GM12875 (cell line): ENCODE measurements at regions not wholly inside any gene's neighbourhood (a gene's known extent, or its start where the extent isn't known, plus 50 kb on each side); places are given as distances from the start of the nearest gene placed in this dataset.
"Not testable (repeated sequence)": the region's sequence is repeated elsewhere in the genome, so short reads cannot be mapped to it uniquely, and the experiment has no call there.

Experiments
- H3K4me3 ChIP-seq: one replicate; pipeline ENCODE4 v1.5.1; 2011; ENCODE audit warnings: low read depth, low read length, control low read depth
- CTCF ChIP-seq: IDR thresholded peaks from 2 replicates; pipeline ENCODE4 v1.5.1; 2011; ENCODE audit warnings: low read depth, mild to moderate bottlenecking, control low read depth, inconsistent platforms, low read length, moderate library complexity, borderline replicate concordance; ENCODE audit not compliant: insufficient read depth

DNA sequence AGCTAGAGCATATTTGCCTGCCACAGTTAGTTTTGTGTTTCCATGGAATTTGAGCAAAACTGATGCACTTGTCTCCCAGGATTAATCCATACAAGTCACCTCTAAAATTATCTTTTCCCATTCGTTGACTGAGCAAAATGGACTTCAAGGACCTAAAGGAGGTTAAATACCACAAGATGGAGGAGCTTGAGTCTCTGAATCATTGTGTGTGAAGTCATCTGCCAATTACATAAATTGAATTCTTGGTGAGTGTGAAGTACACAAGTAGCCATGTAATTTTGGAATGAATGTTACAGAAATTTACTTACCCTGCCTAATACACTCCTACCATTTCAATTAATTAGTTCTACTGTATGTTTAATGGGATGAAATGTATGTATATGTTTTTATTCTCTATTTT lies 501.7 kb upstream of the POT1 start:
- TF ChIP-seq CTCF, result no peak
- no peak overlapping the region for H3K4me3 ChIP-seq

DNA sequence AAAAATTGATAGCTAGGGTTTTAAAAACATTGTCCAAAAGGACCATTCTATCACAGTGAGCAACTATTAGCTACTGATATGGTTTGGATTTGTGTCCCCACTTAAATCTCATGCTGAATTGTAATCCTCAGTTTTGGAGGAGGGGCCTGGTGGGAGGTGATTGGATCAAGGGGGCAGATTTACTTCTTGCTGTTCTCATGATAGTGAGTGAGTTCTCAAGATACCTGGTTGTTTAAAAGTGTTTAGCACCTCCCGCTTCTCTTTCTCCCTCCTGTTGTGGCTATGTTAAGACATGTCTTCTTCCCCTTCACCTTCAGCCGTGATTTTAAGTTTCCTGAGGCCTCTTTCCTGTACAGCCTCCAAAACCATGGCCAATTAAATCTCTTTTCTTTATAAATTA lies 500.4 kb upstream of the POT1 start:
- no peak overlapping the region for H3K4me3 ChIP-seq
- TF ChIP-seq CTCF, result no peak

GRCh38 chr7:125427676-125428075 lies 498.1 kb upstream of the POT1 start:
- H3K4me3 ChIP-seq, result no peak overlapping the region
- no peak for TF ChIP-seq CTCF

DNA sequence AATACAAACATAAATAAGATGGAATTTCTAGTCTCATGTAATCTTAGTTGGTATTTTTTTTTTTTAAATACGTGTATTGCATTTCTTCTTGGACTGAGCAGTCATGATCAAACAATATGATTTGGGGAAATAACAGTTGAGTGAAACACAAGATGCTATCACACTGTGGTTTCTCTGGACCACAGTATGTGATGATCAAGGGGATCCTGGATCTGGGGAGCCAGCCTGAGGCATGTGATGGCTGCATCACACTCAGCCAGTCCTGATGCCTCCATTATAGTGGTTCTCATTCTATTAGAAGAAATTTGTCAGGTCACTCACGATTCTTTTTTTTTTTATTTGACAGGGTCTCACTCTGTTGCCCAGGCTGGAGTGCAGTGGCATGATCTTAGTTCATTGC lies 495.9 kb upstream of the POT1 start:
- no peak overlapping the region for H3K4me3 ChIP-seq
- TF ChIP-seq CTCF, result no peak

- H3K4me3 ChIP-seq, result no peak overlapping the region
- no peak for TF ChIP-seq CTCF
Measured at GRCh38 chr7:125424721-125425120, 495.1 kb upstream of the POT1 start.

GRCh38 chr7:125423458-125424155 lies 494.0 kb upstream of the POT1 start:
- TF ChIP-seq CTCF, result no peak

DNA sequence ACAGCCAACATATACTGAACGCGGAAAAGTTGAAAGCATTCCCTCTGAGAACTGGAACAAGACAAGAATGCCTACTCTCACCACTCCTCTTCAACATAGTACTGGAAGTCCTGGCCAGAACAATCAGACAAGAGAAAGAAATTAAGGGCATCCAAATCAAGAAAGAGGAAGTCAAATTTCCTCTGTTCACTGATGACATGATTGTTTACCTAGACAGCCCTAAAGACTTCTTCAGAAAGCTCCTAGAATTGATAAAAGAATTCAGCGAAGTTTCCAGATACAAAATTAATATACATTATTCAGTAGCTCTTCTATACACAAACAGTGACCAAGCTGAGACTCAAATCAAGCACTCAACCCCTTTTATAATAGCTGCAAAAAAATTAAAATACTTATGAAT lies 491.8 kb upstream of the POT1 start:
- not testable (repeated sequence) for H3K4me3 ChIP-seq

More at GRCh38 chr7:125423458-125424155, 494.0 kb upstream of the POT1 start:
- H3K4me3 ChIP-seq, result no peak overlapping the region

GRCh38 chr7:125412890-125413665 lies 483.5 kb upstream of the POT1 start:
- no peak for TF ChIP-seq CTCF
- H3K4me3 ChIP-seq, result no peak overlapping the region
